ENCODE measurements at regions not wholly inside any gene's neighbourhood (a gene's known extent, or its start where the extent isn't known, plus 50 kb on each side); places are given as distances from the start of the nearest gene placed in this dataset.
"Not testable (repeated sequence)": the region's sequence is repeated elsewhere in the genome, so short reads cannot be mapped to it uniquely, and the experiment has no call there.

GRCh38 chr5:164148292-164148691, 642.9 kb downstream of the MAT2B start:
- no TSS peak for BruUV-seq (replicated peaks)
- no peaks in the 10 kb centered on the region for H3K79me2 ChIP-seq (ENCODE audit: control insufficient read depth, insufficient read depth, low read length)
- H2AFZ ChIP-seq (ENCODE audit: control insufficient read depth, low read depth, low read length): no peak overlapping the region
- TF ChIP-seq HDAC2 (IDR thresholded peaks at IDR 0.05) (no peak), EZH2 (IDR thresholded peaks at IDR 0.05; ENCODE audit: borderline replicate concordance, control insufficient read depth, low read depth, low read length) (no peak), JUNB (IDR thresholded peaks at IDR 0.05) (no peak), E2F4 (IDR thresholded peaks at IDR 0.05; ENCODE audit: low read depth, low read length) (no peak), IRF4 (IDR thresholded peaks at IDR 0.05; ENCODE audit: low read depth, low read length) (no peak), STAT1 (conservative IDR thresholded peaks at IDR 0.05) (no peak), PAX5 (IDR thresholded peaks at IDR 0.05; ENCODE audit: borderline replicate concordance, low read depth, low read length) (no peak), TCF3 (IDR thresholded peaks at IDR 0.05; ENCODE audit: borderline replicate concordance, insufficient read depth, low read depth, low read length) (no peak), PAX8 (IDR thresholded peaks at IDR 0.05) (no peak)
- H3K4me2 ChIP-seq (ENCODE audit: control insufficient read depth, insufficient read depth): no peak overlapping the region
- DNase-seq (ENCODE audit: low read depth, low spot score): no peak
- no peaks in the 10 kb centered on the region for H4K20me1 ChIP-seq (ENCODE audit: control insufficient read depth, insufficient read depth)
- no peak overlapping the region for H3K27ac ChIP-seq (ENCODE audit: control insufficient read depth, insufficient read depth)
- H3K4me1 ChIP-seq (ENCODE audit: control insufficient read depth, insufficient read depth, low read length): no peaks in the 10 kb centered on the region
- ChIA-PET RAD21 (ENCODE audit: unreplicated experiment) (no interaction called here), POLR2A (no interaction called here), SMC1A (ENCODE audit: uncharacterized antibody, unreplicated experiment) (interaction anchor here (1.4 to 1.8 kb wide), 2 partner anchors 25 to 47 kb away, joined by 3 to 4 read pairs; no protein-coding TSS in a partner anchor), CTCF (interaction anchor here (1.0 to 1.4 kb wide), 2 partner anchors 8 to 356 kb away, joined by 3 read pairs; no protein-coding TSS in a partner anchor)
- no peak overlapping the region for H3K9ac ChIP-seq (ENCODE audit: control insufficient read depth, insufficient read depth, low read length)
- 26% methylated on average over 4 of the region's 4 CpGs for WGBS (ENCODE audit: insufficient coverage, insufficient replicate concordance, low lambda C conversion rate, missing lambda C conversion rate)
- in situ Hi-C loops (cut with MboI) (no loop called here), intact Hi-C loops (cut with micrococcal nuclease; ENCODE audit: unreplicated experiment) (no loop called here)
- H3K36me3 ChIP-seq (ENCODE audit: control insufficient read depth in 2 of 2, insufficient read depth in 2 of 2, low read length in 1 of 2): no peaks in the 10 kb centered on the region
- no peaks in the 10 kb centered on the region for H3K27me3 ChIP-seq (replicated peaks in 1 of 2; ENCODE audit: control insufficient read depth in 2 of 2, insufficient read depth in 2 of 2, low read length in 1 of 2)
- H3K9me3 ChIP-seq (replicated peaks; ENCODE audit: control insufficient read depth, insufficient read depth, low read length): no peaks in the 10 kb centered on the region
- H3K4me3 ChIP-seq: no peak overlapping the region
- FAIRE-seq: no peak
- no peak for ATAC-seq

- FAIRE-seq; ATAC-seq; H3K27ac ChIP-seq (ENCODE audit: control insufficient read depth, insufficient read depth); H3K4me2 ChIP-seq (ENCODE audit: control insufficient read depth, insufficient read depth); H3K4me1 ChIP-seq (ENCODE audit: control insufficient read depth, insufficient read depth, low read length); RAD21 ChIA-PET (ENCODE audit: unreplicated experiment); in situ Hi-C loops (cut with MboI); CTCF ChIA-PET; H3K27me3 ChIP-seq (replicated peaks in 1 of 2; ENCODE audit: control insufficient read depth in 2 of 2, insufficient read depth in 2 of 2, low read length in 1 of 2); H3K4me3 ChIP-seq; DNase-seq (ENCODE audit: low read depth, low spot score); intact Hi-C loops (cut with micrococcal nuclease; ENCODE audit: unreplicated experiment); H3K36me3 ChIP-seq (ENCODE audit: control insufficient read depth in 2 of 2, insufficient read depth in 2 of 2, low read length in 1 of 2); H3K9me3 ChIP-seq (replicated peaks; ENCODE audit: control insufficient read depth, insufficient read depth, low read length); SMC1A ChIA-PET (ENCODE audit: uncharacterized antibody, unreplicated experiment); H3K9ac ChIP-seq (ENCODE audit: control insufficient read depth, insufficient read depth, low read length); H2AFZ ChIP-seq (ENCODE audit: control insufficient read depth, low read depth, low read length); H4K20me1 ChIP-seq (ENCODE audit: control insufficient read depth, insufficient read depth); H3K79me2 ChIP-seq (ENCODE audit: control insufficient read depth, insufficient read depth, low read length); BruUV-seq (replicated peaks); POLR2A ChIA-PET: not testable (repeated sequence)
- WGBS (ENCODE audit: insufficient coverage, insufficient replicate concordance, low lambda C conversion rate, missing lambda C conversion rate): 0% methylated on average over 1 of the region's 1 CpG
These were observed 647.1 kb downstream of the MAT2B start for GRCh38 chr5:164152539-164152938.

Measured in GM12878 (cell line).